K562 (cell line): ENCODE measurements at regions not wholly inside any gene's neighbourhood (a gene's known extent, or its start where the extent isn't known, plus 50 kb on each side); places are given as distances from the start of the nearest gene placed in this dataset.

Experiments
- DMBX1 ChIP-seq: fragments of 250-450 bp; sonication (Bioruptor Pico); IDR thresholded peaks from 2 replicates; pipeline ENCODE4 v1.8.0; 2022; ENCODE audit warnings: inconsistent platforms, mild to moderate bottlenecking, moderate library complexity, borderline replicate concordance
- GTF3C2 ChIP-seq: IDR thresholded peaks from 3 replicates; pipeline ENCODE4 v1.6.1; 2011; ENCODE audit warnings: borderline replicate concordance, mild to moderate bottlenecking, moderate library complexity; ENCODE audit not compliant: insufficient read length; ENCODE audit errors: extremely low read depth
- KDM5B ChIP-seq: fragments of 200-600 bp; sonication (generic); IDR thresholded peaks from 2 replicates; pipeline ENCODE4 v1.6.1; 2012; ENCODE audit warnings: low read depth, mild to moderate bottlenecking, moderate library complexity, low read length, control low read depth, inconsistent platforms; ENCODE audit not compliant: insufficient replicate concordance
- POLR3G ChIP-seq: IDR thresholded peaks from 2 replicates; pipeline ENCODE4 v1.6.1; 2011; ENCODE audit not compliant: insufficient read length, insufficient replicate concordance; ENCODE audit errors: extremely low read depth
- RREB1 ChIP-seq: fragments of 250-450 bp; sonication (Bioruptor Pico); IDR thresholded peaks from 2 replicates; pipeline ENCODE4 v1.4.0; 2020
- SMAD3 ChIP-seq: fragments of 450-650 bp; formaldehyde crosslinking; conservative IDR thresholded peaks from 2 replicates; pipeline ENCODE4 v1.4.0; 2020; ENCODE audit warnings: mild to moderate bottlenecking
- SMARCC2 ChIP-seq: fragments of 450-650 bp; IDR thresholded peaks from 2 replicates; pipeline ENCODE4 v1.6.1; 2017; ENCODE audit warnings: antibody characterized with exemption, moderate library complexity, mild to moderate bottlenecking, low read depth
- TBL1XR1 ChIP-seq, 2 experiments: IDR thresholded peaks; 2 replicates each; pipeline ENCODE4 v1.6.1; 2012; ENCODE audit warnings: improper control_type of control experiment in 2 of 2, low read length in 2 of 2, mild to moderate bottlenecking in 1 of 2
- ZNF143 ChIP-seq: sonication (generic); formaldehyde crosslinking; IDR thresholded peaks from 2 replicates; pipeline ENCODE4 v1.9.0; 2022; ENCODE audit warnings: mild to moderate bottlenecking, missing genetic modification reagents
- ZNF174 ChIP-seq: fragments of 250-450 bp; sonication (Bioruptor Pico); IDR thresholded peaks from 2 replicates; pipeline ENCODE4 v1.4.0; 2020; ENCODE audit warnings: mild to moderate bottlenecking
- ZNF224 ChIP-seq: sonication (generic); formaldehyde crosslinking; IDR thresholded peaks from 2 replicates; pipeline ENCODE4 v1.8.0; 2022; ENCODE audit warnings: mild to moderate bottlenecking, missing genetic modification reagents
- ZNF24 ChIP-seq: fragments of 450-650 bp; IDR thresholded peaks from 2 replicates; pipeline ENCODE4 v1.6.1; 2016
- ZNF408 ChIP-seq: fragments of 250-450 bp; sonication (Bioruptor Pico); IDR thresholded peaks from 2 replicates; pipeline ENCODE4 v1.4.0; 2020; ENCODE audit warnings: low read depth, mild to moderate bottlenecking, moderate library complexity
- ZNF436 ChIP-seq: fragments of 250-450, 450-650 bp; sonication (Bioruptor Pico); formaldehyde crosslinking; IDR thresholded peaks from 2 replicates; pipeline ENCODE4 v1.7.0; 2020; ENCODE audit warnings: mild to moderate bottlenecking
- ZNF76 ChIP-seq: fragments of 250-450 bp; sonication (Bioruptor Pico); IDR thresholded peaks from 2 replicates; pipeline ENCODE4 v1.4.0; 2020; ENCODE audit warnings: mild to moderate bottlenecking, moderate library complexity, borderline replicate concordance
- TF ChIP-seq, protein P1 (sequence below): sonication (generic); formaldehyde crosslinking; IDR thresholded peaks from 2 replicates; pipeline ENCODE4 v1.8.0; 2022; ENCODE audit warnings: missing genetic modification reagents, mild to moderate bottlenecking, borderline replicate concordance

- TF ChIP-seq GTF3C2 (no peak), ZNF76 (CRISPR knock-in tag) (no peak), POLR3G (no peak), TBL1XR1 (IDR thresholded peaks at IDR 0.05; ENCODE audit: low read length in 2 of 2) (no peak), ZNF408 (CRISPR knock-in tag) (no peak), RREB1 (CRISPR knock-in tag) (no peak), SMAD3 (CRISPR knock-in tag) (no peak), DMBX1 (CRISPR knock-in tag) (no peak), KDM5B (no peak), ZNF143 (CRISPR knock-in tag) (no peak), ZNF224 (CRISPR knock-in tag) (no peak), ZNF24 (no peak), ZNF436 (CRISPR knock-in tag) (no peak), ZNF174 (CRISPR knock-in tag) (no peak), SMARCC2 (no peak)
- TF ChIP-seq, protein P1, sequence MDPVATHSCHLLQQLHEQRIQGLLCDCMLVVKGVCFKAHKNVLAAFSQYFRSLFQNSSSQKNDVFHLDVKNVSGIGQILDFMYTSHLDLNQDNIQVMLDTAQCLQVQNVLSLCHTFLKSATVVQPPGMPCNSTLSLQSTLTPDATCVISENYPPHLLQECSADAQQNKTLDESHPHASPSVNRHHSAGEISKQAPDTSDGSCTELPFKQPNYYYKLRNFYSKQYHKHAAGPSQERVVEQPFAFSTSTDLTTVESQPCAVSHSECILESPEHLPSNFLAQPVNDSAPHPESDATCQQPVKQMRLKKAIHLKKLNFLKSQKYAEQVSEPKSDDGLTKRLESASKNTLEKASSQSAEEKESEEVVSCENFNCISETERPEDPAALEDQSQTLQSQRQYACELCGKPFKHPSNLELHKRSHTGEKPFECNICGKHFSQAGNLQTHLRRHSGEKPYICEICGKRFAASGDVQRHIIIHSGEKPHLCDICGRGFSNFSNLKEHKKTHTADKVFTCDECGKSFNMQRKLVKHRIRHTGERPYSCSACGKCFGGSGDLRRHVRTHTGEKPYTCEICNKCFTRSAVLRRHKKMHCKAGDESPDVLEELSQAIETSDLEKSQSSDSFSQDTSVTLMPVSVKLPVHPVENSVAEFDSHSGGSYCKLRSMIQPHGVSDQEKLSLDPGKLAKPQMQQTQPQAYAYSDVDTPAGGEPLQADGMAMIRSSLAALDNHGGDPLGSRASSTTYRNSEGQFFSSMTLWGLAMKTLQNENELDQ (CRISPR knock-in tag): no peak
These were observed 121.7 kb downstream of the MRPL57 start (continued) for GRCh38 chr13:21297914-21298831.
